ENCODE measurements at regions not wholly inside any gene's neighbourhood (a gene's known extent, or its start where the extent isn't known, plus 50 kb on each side); places are given as distances from the start of the nearest gene placed in this dataset.
"Not testable (repeated sequence)": the region's sequence is repeated elsewhere in the genome, so short reads cannot be mapped to it uniquely, and the experiment has no call there.

DNA sequence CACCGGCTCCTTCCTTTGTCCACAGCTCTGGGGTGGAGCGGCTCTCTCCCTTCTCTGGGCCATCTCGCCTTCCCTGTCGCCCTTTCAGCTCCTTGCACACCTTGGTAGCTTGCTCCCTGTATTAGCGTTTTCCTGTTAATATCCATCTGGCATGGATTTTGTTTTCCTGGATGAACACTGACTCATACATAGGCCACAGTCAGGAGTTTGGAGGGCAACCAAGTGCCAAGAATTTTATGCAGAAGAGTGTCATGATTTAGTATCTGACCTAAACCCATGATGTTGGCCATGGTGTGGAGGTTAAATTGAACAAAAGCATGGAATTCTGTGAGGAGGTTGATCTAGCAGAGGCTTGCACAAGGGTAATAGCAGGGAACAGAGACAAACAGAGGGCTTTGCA lies 180.9 kb downstream of the AIPL1 start:
- no peak for DNase-seq

DNA sequence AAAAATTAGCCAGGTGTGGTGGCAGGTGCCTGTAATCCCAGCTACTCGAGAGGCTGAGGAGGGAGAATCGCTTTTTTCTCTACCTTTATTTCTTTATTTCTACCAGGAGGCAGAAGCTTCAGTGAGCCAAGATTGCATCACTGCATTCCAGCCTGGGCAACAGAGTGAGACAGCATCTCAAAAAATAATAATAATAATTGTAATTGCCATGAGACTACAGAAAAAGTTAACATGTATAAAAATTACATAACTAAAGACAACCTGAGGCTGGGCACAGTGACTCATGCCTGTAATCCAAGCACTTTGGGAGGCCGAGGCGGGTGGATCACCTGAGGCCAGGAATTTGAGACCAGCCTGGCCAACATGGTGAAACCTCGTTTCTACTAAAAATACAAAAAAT lies 181.5 kb downstream of the WSCD1 start:
- not testable (repeated sequence) for DNase-seq

DNA sequence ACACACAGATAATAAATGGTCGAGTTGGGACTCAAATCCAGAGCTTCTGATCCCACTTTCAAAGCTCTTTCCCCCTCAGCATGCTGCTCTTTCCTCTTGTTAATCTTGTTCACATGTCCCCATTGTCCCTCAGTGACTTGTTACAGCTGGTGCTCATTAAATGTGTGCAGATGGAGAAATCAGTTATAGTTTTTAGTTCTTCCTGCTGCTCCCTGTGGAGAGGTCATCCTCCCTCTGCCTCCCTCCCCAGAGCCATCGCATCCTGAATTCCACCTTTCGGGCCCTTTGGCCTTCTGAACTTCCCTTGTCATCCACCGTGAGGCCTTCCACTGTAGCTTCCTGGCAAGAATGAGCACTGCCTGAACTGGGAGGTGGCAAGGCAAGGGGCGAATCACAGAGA lies 179.6 kb downstream of the WSCD1 start:
- DNase-seq, result no peak

DNA sequence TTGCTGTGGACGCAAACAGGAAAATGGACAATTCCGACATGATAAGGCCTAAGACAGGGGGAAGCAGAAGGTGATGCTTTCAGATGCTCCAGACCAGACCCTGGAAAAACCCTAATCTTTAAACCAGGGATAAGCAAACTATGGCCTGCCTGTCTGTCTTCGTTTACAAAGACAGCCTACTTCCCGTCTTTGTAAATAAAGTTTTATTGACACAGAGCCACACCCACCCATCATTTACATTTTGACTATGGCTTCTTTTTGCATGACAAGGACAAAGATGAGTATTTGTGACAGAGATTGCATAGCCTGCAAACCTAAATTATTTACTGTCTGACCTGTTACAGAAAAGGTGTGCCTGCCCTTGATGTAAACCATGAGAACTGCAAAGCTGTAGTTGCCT lies 177.9 kb downstream of the WSCD1 start:
- no peak for DNase-seq

DNA sequence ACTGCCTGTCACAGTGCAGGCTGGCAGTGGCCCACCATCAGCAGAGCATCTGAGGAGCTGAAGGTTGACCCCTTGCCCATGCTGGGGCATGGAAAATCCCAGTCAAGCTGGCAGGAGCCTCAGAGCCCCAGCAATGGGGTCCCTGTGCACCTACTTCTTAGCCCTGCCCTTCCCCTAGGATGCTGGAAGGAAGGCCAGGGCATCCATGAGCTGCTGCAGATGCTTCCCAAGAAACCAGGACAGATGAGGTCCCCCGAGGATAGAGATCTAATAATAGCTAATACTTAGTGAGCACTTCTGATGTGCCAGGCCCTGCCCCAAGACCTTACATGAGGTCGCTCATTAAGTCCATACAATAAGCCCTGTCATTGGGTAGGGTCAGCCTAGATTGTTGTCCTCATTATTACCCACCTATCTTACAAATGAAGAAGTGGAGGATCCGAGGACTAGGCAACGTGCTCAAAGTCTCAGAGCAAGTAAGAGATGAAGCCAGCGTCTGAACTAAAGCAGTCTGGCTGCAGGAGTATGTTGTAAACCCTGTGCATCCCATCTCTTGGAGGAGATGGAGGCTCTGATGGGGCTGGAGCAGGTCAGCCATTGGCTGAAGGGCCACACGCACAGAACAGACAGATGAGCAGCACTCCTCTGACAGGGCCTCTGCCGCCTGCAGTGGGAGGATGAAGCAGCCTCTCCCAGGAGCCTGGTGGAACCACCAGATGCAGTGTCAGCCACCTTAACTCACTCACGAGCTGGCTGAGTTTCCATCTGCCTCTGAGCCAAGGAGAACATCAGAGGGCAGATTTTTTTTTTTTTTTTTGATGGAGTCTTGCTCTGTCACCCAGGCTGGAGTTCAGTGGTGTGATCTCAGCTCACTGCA lies 175.4 kb downstream of the WSCD1 start:
- no peak for DNase-seq

DNA sequence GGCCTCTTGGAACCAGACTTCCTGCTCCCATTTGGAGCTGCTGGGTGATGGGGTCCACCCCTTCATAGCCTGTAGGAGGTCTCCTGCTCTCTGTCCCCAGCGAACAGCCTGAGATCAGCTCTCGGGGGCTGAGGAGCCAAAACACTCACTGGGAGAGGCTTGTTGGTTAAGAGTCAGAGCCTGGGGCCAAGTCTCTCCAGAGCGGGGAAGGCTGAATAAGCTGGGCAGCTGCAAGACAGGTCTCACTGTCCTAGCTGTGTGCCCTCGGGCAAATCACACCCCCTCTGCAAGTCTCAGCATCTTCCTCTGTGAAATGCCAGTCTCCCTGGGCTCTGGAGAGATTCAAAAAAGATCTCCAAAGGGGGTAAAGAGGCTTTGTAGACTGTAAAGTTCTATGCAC lies 174.6 kb downstream of the WSCD1 start:
- DNase-seq, result no peak

DNA sequence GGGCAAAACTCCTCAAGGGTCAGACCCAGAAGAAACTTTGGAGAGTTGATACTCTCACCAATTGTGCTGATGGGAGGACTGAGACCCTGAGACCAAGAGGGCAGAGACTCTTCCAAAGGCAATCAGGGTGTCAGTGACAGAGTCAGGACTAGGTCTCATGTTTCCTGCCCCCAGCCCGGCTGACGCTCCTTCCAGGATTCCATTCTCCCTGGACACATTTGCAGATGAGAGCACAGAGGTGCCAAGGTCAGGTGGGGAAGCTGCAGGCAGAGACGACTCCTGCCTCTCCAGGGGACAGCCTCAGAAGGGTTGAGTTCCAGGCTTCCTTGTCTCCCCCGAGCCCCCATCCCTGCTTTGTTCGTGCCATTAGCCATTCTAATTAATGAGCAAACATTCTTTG lies 174.1 kb downstream of the WSCD1 start:
- no peak for DNase-seq

DNA sequence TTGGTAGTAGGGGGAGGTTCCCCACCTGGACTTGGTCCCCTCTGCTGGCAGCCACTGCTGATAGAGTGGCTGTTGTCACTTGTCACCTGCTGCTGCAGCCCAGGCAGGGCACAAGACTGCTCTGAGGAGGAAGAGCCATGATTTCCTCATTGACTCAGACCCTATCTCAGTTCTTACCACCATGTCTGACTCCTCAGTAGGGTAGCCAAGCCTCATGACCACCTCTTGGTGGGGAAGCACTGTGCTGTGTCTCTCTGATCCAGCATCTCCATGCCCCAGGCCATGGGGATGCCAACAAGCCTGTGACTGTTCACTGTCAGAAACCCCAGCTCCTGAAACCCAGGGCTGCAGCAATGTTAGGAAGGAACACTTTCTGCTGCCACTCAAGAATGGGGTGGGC lies 173.0 kb downstream of the WSCD1 start:
- DNase-seq, result no peak

DNA sequence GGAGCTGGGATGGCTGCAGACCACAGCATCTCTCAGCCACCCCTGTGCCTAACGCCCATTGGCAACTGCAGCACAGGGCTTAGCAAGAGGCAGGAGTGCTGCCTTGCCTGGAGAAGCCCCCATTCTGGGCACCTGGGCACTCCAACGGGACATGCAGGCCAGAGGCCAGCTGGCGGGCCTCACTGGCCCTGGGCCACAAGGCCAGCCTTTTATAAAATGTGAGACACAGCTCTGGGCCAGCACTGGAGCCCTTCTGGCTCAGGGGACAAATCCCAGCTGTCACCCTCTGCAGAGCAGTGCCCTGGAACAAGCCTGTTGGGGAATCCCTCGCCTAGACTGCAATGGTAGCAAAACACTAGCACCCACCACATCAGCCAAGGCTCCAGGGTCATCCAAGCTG lies 171.8 kb downstream of the WSCD1 start:
- DNase-seq, result no peak

DNA sequence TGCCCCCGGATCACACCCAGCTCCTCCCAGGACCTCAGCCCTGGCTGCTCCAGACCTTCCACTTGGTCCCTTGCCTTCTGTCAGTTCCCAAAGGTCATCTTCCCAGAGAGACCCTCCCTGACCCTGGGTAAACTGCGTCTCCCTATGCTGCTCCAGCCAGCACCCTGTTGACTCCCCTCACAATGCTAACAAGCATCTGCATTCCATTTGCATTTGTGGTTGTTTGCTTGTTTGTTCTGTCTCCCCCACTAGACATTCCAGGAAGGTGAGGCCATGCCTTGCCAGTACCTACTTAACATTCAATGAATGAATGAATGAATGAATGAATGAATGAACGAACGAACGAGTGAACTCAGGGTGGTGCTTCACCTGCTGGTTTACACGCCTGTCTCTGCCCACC lies 171.2 kb downstream of the WSCD1 start:
- DNase-seq, result no peak

DNA sequence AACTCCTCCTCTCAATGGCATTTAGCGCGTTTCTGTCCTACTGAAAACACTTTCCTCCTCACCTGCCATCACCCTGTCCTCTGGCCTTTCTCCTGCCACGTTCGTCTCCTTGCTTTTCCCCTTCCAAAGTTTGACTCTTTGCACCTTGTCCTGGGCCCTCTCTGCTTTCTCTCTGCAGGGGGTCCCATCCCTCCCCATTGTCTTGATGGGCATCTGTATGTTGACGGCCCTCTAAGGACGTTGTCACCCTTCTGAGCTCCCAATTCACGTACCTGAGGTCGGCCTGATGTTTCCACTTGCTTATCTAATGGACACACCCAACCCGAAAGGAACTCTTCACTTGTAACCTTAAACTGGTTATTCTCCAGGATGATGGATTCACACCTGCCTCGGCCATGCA lies 170.4 kb downstream of the WSCD1 start:
- no peak for DNase-seq

DNA sequence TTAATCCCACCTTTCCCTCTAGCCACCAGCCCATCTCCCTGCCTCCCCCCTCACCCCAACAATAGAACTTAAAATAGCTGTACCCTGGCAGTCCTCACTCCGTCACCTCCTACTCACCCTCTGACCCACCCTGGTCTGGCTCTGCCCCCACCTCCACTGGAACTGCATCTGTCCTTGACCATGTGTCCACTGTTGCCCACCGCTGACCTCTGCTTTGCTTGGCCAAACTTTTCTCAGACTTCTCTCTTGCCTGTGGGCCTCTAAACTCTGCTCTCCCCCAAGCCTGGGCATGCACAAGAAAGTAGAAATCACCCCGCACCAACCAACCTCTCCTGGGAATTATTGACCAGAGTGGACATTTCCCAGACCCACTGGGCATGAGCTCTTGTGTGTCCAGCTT lies 169.8 kb downstream of the WSCD1 start:
- no peak for DNase-seq

DNA sequence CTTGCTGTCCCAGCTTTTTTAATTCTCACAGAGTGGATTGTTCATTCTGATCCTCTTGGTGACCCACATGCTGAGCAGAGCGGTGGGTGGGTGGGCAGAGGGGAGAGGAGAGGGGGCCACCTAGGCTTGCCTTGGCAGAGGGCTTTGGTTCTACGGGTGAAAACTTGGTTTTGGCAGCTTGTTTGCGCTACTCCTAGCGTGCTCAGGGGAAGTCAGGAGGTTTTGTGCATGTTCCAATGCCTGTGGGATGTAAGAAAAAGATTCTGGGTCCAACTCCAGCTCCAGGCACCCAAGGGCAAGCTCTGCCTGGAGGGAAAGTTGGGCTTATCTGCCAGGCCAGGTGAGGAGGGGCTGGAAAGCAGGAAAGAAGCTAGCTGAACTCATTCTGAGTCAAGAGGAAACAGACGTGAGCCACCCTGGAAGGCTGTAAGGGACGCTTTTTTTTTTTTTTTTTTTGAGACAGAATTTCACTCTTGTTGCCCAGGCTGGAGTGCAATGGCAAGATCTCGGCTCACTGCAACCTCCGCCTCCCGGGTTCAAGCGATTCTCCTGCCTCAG lies 169.1 kb downstream of the WSCD1 start:
- DNase-seq, result no peak

DNA sequence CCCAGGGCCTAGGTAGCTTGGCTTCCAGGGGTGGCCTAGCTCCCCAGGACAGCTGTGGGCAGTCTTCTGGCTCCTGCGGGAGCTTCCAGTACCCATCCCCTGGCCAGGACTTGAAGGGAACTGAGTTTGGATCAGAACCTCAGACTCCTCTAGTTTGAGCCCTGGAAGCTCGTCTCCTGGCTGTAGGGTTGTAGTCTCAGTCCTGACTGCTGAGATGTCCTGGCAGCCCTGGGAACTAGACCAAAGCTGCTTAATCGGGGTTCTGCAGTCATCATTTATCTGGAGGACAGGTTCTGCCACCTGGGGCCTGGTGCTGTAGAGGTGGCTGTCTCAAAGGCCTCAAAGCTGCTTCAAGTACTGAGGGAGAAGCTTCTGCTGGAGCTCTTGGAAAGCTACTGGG lies 163.7 kb downstream of the WSCD1 start:
- no peak for DNase-seq

DNA sequence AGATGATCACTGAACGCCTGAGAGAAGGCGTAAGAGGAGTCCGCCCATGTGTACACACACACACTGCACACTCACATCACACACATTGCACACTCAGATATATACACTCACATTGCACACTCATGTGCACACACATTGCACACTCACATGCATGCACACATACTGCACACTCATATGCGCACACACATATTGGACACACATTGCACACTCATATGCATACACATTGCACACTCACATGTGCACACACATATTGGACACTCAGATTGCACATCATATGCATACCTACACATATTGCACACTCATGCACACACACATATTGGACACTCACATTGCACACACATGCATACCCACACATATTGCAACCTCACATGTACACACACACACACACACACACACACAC lies 163.2 kb downstream of the WSCD1 start:
- no peak for DNase-seq

DNA sequence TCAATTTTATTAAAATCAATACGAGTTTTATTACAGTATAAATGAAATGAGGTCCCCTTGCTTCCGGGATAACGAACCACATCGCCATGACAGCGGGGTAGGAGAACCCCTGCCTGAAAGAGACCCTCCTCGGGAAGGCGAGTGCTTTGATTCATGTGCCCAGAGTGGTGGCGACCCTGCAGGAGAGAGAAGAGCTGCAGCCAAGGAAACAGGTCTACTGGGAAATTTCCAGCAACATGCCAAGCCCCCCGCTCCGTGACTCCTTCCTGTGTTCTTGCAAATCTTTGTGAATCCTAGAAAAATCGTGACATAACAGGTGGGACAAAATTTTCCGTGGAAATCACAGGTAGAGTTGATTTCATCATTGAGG lies 162.5 kb downstream of the WSCD1 start:
- DNase-seq, result no peak

DNA sequence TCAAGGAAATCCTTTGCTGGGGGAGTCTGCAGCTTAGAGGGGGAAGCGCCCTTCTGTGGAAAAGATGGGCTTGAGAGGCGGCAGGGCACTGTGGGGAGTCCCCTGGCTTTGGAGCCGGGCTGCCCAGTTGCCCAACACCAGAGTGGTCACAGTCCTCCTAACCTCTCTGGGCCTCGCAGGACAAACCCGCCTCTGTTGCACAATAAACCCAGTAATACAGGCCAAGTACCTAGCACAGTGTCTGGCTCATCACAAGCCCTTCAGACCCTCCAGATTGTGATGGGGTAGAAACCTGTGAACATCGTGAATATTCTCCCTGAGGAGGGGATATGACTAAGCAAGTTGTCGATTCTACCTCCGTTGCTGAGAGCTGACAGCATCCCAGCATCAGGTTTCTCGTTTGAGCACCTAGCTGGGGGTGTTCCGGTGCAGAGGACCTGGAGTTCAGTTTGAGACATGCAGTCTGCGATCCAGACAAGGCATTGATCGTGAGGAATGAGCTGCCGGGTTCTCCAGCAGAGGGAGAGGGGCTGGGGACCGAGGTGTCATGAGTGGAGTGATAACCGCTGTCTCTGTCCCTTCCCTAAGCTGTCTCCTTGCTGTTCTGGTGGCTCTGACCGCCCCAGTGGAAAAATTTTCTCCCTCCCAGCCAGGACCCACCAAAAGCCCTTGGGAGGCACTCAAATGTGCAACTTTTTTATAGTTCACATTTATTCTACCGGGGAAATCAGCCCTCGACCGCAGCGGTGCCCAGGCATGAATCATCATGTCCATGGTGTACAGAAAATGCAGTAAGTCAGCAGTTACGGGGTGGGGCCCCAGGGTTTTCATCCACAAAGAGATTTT lies 161.9 kb downstream of the WSCD1 start:
- no peak for DNase-seq

DNA sequence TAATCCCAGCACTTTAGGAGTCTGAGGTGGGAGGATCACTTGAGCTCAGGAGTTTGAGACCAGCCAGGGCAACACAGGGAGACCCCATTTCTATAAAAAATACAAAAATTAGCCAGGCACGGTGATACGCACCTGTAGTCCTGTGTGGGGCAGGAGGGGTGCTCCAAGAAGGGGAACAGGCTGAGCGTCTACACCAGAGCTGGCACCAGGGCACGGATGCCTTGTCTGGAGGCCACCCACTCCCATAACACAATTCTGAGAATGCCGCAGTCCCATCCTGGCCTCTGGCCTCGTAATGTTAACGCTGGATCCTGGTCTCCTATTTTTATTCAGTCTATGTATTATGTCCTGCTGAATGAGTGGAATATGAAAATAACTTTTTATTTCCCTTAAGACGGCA lies 161.3 kb downstream of the WSCD1 start:
- DNase-seq, result no peak

DNA sequence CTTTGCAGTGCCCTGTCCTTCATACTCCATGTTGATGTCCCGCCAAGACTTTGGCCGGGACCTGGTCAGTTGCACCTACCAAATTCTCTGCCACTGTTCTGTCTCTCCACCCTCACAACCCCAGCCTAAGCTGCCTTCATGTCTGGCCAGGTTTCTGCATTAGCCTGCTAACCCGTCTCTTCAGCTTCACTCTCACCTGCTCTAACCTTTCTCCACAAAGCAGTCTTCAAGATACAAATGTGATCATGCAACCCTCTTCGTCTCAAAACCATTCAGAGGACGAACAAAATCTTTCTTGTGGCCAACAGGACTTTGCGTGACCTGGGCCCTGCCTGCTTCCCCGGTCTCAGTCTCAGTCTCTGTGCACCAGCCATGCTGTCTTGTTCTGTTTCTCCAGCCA lies 148.2 kb downstream of the WSCD1 start:
- DNase-seq, result no peak

DNA sequence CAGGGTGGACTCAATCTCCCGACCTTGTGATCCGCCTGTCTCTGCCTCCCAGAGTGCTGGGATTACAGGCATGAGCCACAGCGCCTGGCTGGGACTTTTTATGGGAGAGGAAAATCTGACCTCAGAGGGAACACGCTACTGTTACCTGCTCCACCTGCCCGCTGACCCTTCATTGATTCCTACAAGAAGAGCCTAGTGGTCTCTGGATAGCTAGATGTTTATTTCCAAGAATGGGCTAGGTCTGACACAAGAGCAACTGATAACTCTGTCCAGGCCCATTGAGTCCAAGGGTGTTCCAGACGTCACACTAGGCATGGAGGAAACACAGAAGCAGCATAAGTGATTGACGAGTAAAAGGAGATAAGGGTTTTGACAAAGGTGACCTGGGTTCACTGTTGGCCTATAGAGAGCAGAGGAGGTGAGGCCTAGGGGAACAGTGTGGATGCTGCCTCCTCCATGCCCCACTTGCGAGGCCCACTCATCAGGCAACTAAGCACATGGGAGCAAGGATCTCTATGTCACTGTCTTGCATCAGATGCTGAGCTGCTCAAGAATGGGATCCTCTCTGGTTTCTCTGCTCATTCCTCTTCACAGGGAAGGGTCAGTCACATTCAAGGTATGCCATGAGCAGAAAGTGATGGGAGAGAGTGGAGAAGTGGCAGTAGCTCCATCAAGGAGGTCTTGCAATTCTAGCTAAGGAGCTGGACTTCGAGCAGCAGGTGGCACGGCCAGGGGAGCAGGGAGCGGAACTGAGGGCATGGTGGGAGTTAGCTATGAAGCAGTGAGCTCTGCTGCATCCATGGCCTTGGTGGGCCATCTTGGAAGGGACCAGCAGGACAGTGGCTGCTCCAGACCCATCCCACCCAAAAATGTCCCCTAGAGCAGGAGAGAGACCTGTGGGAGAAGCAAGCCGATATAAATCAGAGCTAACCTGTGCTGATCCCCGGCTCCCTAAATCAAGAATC lies 145.2 kb downstream of the WSCD1 start:
- no peak for DNase-seq

DNA sequence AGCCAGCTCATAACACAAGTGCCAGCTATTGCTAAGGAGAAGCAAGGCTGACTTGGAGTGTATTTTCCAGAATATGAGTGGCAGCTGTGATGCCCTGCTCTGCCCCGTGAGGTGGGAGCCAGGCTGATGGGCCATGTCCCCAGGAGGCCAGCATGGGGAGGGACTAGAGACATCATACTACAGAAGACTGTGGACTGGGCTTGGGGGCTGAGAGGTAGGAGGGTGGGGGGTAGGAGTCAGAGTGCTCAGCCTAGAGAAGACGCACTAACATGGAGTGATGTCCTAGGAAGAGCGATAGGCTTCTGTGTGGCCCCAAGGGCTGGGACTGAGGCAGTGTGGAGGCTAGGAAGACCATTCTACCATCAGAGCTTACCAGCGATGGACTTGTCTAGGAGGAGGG lies 143.7 kb downstream of the WSCD1 start:
- DNase-seq, result no peak

DNA sequence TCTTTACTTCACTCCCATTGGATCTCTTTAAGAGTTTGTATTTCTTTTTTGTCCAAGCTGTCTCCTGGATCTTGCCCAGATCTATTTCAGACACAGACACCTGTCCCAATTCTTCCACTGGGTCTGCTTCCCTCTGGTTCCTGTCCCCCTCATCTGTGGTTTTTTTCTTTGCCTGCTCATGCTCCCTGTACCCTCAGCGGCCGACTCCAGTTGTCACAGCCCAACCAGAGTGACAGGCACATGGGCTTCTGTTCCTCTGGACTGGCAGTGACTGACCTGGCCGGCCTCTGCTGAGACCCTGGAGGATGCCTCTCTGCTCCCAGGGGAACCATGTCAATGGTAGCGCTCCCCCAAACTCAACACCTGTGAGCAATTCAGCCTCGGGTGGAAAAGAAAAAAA lies 142.6 kb downstream of the WSCD1 start:
- no peak for DNase-seq

DNA sequence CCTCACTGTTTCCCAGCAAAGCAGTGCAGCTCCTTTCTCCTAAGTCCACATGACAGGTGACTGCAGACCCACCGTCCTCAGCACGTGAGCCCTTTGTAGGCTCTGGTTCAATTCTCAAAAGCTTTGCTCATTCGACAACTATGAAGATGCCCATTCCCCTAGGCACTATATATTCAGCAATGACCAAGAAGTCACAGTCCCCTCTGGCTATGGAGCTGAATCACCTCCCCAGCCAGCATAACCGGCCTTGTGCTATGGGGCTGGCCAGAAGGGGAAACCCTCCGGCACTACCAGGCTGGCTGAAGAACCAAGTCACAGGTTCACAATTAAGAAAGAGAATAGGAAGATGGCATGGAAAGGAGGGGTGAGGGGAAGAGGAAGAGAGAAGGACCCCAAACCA lies 139.7 kb downstream of the WSCD1 start:
- no peak for DNase-seq
